ENCODE measurements at regions not wholly inside any gene's neighbourhood (a gene's known extent, or its start where the extent isn't known, plus 50 kb on each side); places are given as distances from the start of the nearest gene placed in this dataset.

- H3K27ac ChIP-seq (ENCODE audit: low read depth, low read length), result peak overlapping the region; percentile 49
- DNase-seq (ENCODE audit: low read depth in 4 of 6, low spot score in 6 of 6), result peak in 1 of 6 donors; percentile 93
- WGBS (ENCODE audit: insufficient coverage), result 50% methylated on average over 4 of the region's 6 CpGs
These were observed 340.8 kb downstream of the MN1 start for GRCh38 chr22:27460591-27461347.

GRCh38 chr22:27461470-27461869 lies 340.1 kb downstream of the MN1 start:
- no peaks in the 10 kb centered on the region for H3K36me3 ChIP-seq (ENCODE audit: control insufficient read depth, insufficient read depth, low read length)
- WGBS (ENCODE audit: insufficient coverage), result 17% methylated on average over 1 of the region's 3 CpGs

More at GRCh38 chr22:27460591-27461347, 340.8 kb downstream of the MN1 start:
- no peaks in the 10 kb centered on the region for H3K36me3 ChIP-seq (ENCODE audit: control insufficient read depth, insufficient read depth, low read length)
- no peaks in the 10 kb centered on the region for H3K9me3 ChIP-seq (ENCODE audit: control insufficient read depth, insufficient read depth, low read length)
- H3K27me3 ChIP-seq (ENCODE audit: control insufficient read depth, insufficient read depth, low read length), result peaks cover 2% of the 10 kb centered on the region
- no peak overlapping the region for H3K4me3 ChIP-seq (ENCODE audit: low read depth, low read length)
- H3K4me1 ChIP-seq (ENCODE audit: control insufficient read depth, insufficient read depth, low read length), result peaks cover 20% of the 10 kb centered on the region

DNA sequence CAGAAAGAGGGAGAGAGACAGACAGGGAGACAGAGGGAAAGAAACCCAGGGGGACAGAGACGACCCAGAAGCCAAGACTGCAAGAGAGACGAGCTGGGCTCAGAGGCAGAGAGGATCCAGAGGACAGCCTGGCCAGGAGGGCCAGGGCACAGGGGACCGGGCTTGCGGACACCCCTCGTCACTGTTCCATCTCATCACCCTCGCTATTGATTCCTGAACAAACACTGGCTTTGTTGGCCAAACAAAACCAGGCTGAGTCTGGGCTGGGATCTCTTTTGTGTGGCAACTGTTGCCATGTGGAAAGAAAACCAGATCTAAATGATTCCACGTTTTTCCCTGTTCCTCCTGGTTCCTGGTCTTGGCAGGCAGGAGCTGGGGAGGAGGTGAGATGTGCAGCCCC lies 339.4 kb downstream of the MN1 start:
- Histone ChIP-seq H3K4me1 (ENCODE audit: control insufficient read depth, insufficient read depth, low read length) (peaks cover 20% of the 10 kb centered on the region), H3K4me3 (ENCODE audit: low read depth, low read length) (no peak overlapping the region), H3K27me3 (ENCODE audit: control insufficient read depth, insufficient read depth, low read length) (peaks cover 3% of the 10 kb centered on the region), H3K27ac (ENCODE audit: low read depth, low read length) (peak overlapping the region; percentile 12), H3K9me3 (ENCODE audit: control insufficient read depth, insufficient read depth, low read length) (no peaks in the 10 kb centered on the region), H3K36me3 (ENCODE audit: control insufficient read depth, insufficient read depth, low read length) (no peaks in the 10 kb centered on the region)
- peak in 3 of 6 donors; percentile 48 to 74 (median 71) for DNase-seq (ENCODE audit: low read depth in 4 of 6, low spot score in 6 of 6)
- 35% methylated on average over 5 of the region's 7 CpGs for WGBS (ENCODE audit: insufficient coverage)

More at GRCh38 chr22:27461470-27461869, 340.1 kb downstream of the MN1 start:
- Histone ChIP-seq H3K27me3 (ENCODE audit: control insufficient read depth, insufficient read depth, low read length) (peaks cover 2% of the 10 kb centered on the region), H3K4me1 (ENCODE audit: control insufficient read depth, insufficient read depth, low read length) (peaks cover 20% of the 10 kb centered on the region), H3K27ac (ENCODE audit: low read depth, low read length) (no peak overlapping the region), H3K9me3 (ENCODE audit: control insufficient read depth, insufficient read depth, low read length) (no peaks in the 10 kb centered on the region), H3K4me3 (ENCODE audit: low read depth, low read length) (no peak overlapping the region)
- DNase-seq (ENCODE audit: low read depth in 4 of 6, low spot score in 6 of 6), result no peak

GRCh38 chr22:27463121-27463660 lies 338.4 kb downstream of the MN1 start:
- WGBS (ENCODE audit: insufficient coverage), result 80% methylated on average over 13 of the region's 13 CpGs
- Histone ChIP-seq H3K4me1 (ENCODE audit: control insufficient read depth, insufficient read depth, low read length) (peaks cover 20% of the 10 kb centered on the region), H3K4me3 (ENCODE audit: low read depth, low read length) (no peak overlapping the region), H3K27me3 (ENCODE audit: control insufficient read depth, insufficient read depth, low read length) (peaks cover 6% of the 10 kb centered on the region), H3K9me3 (ENCODE audit: control insufficient read depth, insufficient read depth, low read length) (no peaks in the 10 kb centered on the region), H3K36me3 (ENCODE audit: control insufficient read depth, insufficient read depth, low read length) (no peaks in the 10 kb centered on the region), H3K27ac (ENCODE audit: low read depth, low read length) (no peak overlapping the region)
- DNase-seq (ENCODE audit: low read depth in 4 of 6, low spot score in 6 of 6), result peak in 1 of 6 donors; percentile 71

DNA sequence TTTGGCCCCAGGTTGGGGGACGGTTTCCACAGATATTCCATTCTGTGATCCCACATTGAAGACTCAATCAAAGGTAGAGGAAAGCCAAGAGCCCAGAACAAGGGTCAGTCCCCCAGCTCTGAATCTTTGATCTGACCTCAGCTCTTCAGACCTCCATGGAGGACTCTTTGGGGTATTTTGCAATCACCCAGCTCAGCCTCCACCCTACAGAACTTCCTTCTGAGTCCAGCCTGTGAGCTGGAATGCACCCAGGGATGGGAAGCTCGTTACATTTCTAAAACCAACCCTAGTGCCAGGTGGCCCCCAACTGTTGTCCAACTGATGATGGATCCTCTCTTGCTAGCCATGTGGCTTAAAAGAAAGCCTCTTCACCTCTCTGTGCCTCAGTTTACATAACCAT lies 335.3 kb downstream of the MN1 start:
- DNase-seq (ENCODE audit: low read depth in 4 of 6, low spot score in 6 of 6), result no peak
- Histone ChIP-seq H3K4me1 (ENCODE audit: control insufficient read depth, insufficient read depth, low read length) (peaks cover 20% of the 10 kb centered on the region), H3K27me3 (ENCODE audit: control insufficient read depth, insufficient read depth, low read length) (peaks cover 6% of the 10 kb centered on the region), H3K36me3 (ENCODE audit: control insufficient read depth, insufficient read depth, low read length) (no peaks in the 10 kb centered on the region), H3K4me3 (ENCODE audit: low read depth, low read length) (no peak overlapping the region), H3K9me3 (ENCODE audit: control insufficient read depth, insufficient read depth, low read length) (no peaks in the 10 kb centered on the region), H3K27ac (ENCODE audit: low read depth, low read length) (no peak overlapping the region)
- WGBS (ENCODE audit: insufficient coverage), result 89% methylated on average over 2 of the region's 2 CpGs

DNA sequence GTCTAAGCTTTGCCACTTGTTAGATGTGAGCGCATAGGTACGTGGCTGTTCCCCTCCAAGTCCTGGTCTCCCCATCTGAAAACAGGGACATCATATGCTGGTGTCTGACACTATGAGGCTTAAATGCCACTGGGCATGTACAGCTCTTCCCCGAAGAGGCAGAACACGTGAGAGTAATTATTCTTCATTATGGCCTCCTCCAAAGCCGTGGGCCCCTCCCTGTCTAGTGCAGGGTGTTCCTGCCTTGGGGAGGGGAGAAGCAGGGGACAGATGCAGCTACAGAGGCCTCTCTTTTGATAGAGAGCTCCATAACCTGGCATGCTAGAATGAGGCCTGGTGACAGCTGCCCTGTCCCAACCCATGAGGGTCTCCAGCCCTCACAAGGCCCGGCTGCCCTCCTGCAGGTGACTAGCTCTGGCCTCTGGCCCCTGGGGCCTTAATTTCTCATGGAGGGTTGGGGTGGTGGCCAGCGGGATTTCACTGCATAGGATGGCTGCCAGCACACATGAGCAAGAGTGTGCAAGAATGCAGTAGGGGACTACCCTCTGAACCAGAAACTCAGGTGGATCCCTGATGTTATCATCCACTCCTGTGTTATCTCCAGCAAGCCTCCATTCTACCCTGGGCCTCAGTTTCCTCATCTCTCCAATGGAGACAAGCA lies 334.6 kb downstream of the MN1 start:
- WGBS (ENCODE audit: insufficient coverage), result 76% methylated on average over 4 of the region's 7 CpGs
- no peak overlapping the region for H3K27ac ChIP-seq (ENCODE audit: low read depth, low read length)
- no peaks in the 10 kb centered on the region for H3K36me3 ChIP-seq (ENCODE audit: control insufficient read depth, insufficient read depth, low read length)
- peaks cover 6% of the 10 kb centered on the region for H3K27me3 ChIP-seq (ENCODE audit: control insufficient read depth, insufficient read depth, low read length)
- no peaks in the 10 kb centered on the region for H3K9me3 ChIP-seq (ENCODE audit: control insufficient read depth, insufficient read depth, low read length)
- peaks cover 19% of the 10 kb centered on the region for H3K4me1 ChIP-seq (ENCODE audit: control insufficient read depth, insufficient read depth, low read length)
- no peak for DNase-seq (ENCODE audit: low read depth in 4 of 6, low spot score in 6 of 6)
- no peak overlapping the region for H3K4me3 ChIP-seq (ENCODE audit: low read depth, low read length)

GRCh38 chr22:27467711-27468110 lies 333.8 kb downstream of the MN1 start:
- Histone ChIP-seq H3K27ac (ENCODE audit: low read depth, low read length) (no peak overlapping the region), H3K27me3 (ENCODE audit: control insufficient read depth, insufficient read depth, low read length) (peaks cover 6% of the 10 kb centered on the region), H3K36me3 (ENCODE audit: control insufficient read depth, insufficient read depth, low read length) (no peaks in the 10 kb centered on the region), H3K4me1 (ENCODE audit: control insufficient read depth, insufficient read depth, low read length) (peaks cover 11% of the 10 kb centered on the region), H3K4me3 (ENCODE audit: low read depth, low read length) (no peak overlapping the region), H3K9me3 (ENCODE audit: control insufficient read depth, insufficient read depth, low read length) (no peaks in the 10 kb centered on the region)
- 82% methylated on average over 2 of the region's 10 CpGs for WGBS (ENCODE audit: insufficient coverage)
- DNase-seq (ENCODE audit: low read depth in 4 of 6, low spot score in 6 of 6), result peak in 1 of 6 donors; percentile 76

- Histone ChIP-seq H3K4me1 (ENCODE audit: control insufficient read depth, insufficient read depth, low read length) (peaks cover 1% of the 10 kb centered on the region), H3K27me3 (ENCODE audit: control insufficient read depth, insufficient read depth, low read length) (peaks cover 4% of the 10 kb centered on the region), H3K27ac (ENCODE audit: low read depth, low read length) (no peak overlapping the region), H3K9me3 (ENCODE audit: control insufficient read depth, insufficient read depth, low read length) (no peaks in the 10 kb centered on the region), H3K4me3 (ENCODE audit: low read depth, low read length) (no peak overlapping the region), H3K36me3 (ENCODE audit: control insufficient read depth, insufficient read depth, low read length) (no peaks in the 10 kb centered on the region)
- DNase-seq (ENCODE audit: low read depth in 4 of 6, low spot score in 6 of 6), result no peak
- 61% methylated on average over 3 of the region's 3 CpGs for WGBS (ENCODE audit: insufficient coverage)
These were observed 332.8 kb downstream of the MN1 start for GRCh38 chr22:27468712-27469111.

DNA sequence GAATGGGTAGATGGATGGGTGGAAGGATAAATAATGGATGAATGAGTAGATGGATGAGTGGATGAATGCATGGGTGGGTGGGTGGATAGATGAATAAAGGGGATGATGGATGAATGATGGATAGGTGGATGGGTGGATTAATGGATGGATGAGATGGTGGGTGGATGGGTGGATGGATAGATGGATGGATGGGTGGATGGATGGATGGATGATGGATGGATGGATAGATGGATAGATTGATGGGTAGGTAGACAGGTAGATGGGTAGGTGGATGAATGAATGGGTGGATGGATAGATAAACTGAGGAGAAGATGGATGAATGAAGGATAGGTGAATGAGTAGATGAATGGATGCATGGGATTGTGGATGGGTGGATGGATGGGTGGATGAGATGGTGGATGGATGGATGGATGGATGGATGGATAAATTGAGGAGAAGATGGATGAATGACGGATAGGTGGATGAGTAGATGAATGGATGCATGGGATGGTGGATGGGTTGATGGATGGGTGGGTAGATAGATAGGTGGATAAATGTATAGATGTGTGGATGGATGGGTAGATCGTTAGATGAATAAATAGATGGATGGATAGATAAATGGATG lies 331.3 kb downstream of the MN1 start:
- 98% methylated on average over 2 of the region's 2 CpGs for WGBS (ENCODE audit: insufficient coverage)
- no peak for DNase-seq (ENCODE audit: low read depth in 4 of 6, low spot score in 6 of 6)
- Histone ChIP-seq H3K4me3 (ENCODE audit: low read depth, low read length) (no peak overlapping the region), H3K36me3 (ENCODE audit: control insufficient read depth, insufficient read depth, low read length) (no peaks in the 10 kb centered on the region), H3K4me1 (ENCODE audit: control insufficient read depth, insufficient read depth, low read length) (peaks cover 5% of the 10 kb centered on the region), H3K27ac (ENCODE audit: low read depth, low read length) (no peak overlapping the region), H3K27me3 (ENCODE audit: control insufficient read depth, insufficient read depth, low read length) (peaks cover 4% of the 10 kb centered on the region), H3K9me3 (ENCODE audit: control insufficient read depth, insufficient read depth, low read length) (no peaks in the 10 kb centered on the region)

All from spinal cord (tissue), 9 donors.